ENCODE measurements at regions not wholly inside any gene's neighbourhood (a gene's known extent, or its start where the extent isn't known, plus 50 kb on each side); places are given as distances from the start of the nearest gene placed in this dataset.

DNA sequence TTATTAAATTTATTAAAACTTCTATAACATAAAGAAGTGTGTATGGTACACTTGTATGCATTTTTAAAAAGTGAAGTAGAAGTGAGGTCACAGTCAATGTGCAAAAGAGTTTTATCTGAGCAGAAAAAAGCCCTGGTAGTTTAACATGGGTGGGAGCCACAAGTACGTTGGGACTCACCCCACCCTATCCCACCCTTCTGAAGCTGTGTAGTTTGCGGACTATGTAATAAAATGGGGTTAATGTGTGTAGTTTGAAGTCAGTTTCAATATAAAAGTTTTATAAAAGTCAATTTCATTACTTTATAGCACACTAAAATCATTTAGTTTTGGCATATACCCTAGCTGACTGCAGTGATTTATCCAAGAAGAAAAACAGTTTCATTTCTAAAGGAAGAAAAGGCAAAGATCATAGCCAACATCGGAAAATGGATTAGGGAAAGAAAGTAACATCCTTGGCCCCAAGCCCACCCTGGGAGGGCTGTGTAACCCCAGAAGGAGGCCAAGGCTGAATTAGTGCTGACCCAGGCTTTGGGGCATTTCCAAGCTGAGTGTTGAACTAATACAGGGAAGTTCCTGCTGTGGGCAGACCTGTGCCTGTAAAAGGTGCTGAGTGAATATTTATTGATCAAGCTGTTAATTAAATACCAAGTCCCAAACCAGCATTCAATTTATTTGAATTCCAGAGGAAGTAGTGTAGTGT is 398.6 kb upstream of the ADAMTSL1 start:
- DNase-seq: no peak

DNA sequence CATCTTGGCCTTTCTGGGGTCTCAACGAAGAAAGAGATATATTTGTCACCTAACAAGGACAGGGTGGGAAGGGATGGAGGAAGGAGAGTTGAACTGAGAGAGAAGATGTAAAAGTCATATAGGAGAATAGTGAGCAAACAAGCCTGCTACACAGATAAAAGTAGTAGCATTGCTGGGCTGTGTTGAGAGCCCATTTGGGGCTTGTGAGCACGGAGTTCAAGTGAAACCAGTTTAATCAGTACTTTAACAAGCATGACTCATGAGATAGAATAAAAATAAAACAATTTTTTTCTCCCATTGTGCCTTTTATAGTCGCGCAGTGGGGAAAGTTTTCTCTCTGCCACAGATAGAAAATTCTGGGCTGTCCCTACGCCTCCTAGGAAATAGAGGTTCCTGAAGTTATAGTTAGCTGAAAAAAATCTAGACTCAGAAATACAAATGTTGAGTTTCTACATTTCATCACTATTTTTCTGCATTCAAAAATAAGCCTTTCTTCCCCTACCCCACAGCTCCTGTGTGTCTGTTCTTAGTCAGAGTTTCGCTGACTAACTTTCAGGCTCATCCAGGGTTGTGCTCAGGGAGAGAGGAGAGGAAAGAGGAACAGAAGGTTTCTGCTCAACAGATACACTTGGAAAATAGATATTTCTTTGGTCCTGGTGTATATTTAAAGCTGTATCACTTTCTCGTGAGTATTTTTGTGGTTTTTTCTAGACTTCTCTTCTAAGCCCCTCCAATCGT is 395.8 kb upstream of the ADAMTSL1 start:
- DNase-seq: no peak

DNA sequence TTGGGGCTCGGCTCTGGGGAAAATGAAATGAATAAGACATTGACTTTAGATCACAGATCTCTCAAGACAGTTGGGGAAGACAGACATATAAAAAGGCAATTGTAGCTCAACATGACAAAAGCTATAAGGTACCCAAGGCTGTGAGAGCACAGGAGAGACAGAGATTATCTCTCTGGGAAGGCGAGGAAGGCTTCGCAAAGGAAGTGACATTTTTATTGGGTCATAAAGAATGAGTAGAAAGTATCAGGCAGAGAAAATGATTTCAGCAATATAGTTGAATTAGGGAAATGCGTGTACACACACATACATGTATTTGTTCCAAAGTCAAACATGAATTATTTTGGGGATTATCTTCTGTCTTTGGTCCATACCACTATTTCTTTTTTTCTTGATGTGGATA is 381.8 kb upstream of the ADAMTSL1 start:
- no peak for DNase-seq

DNA sequence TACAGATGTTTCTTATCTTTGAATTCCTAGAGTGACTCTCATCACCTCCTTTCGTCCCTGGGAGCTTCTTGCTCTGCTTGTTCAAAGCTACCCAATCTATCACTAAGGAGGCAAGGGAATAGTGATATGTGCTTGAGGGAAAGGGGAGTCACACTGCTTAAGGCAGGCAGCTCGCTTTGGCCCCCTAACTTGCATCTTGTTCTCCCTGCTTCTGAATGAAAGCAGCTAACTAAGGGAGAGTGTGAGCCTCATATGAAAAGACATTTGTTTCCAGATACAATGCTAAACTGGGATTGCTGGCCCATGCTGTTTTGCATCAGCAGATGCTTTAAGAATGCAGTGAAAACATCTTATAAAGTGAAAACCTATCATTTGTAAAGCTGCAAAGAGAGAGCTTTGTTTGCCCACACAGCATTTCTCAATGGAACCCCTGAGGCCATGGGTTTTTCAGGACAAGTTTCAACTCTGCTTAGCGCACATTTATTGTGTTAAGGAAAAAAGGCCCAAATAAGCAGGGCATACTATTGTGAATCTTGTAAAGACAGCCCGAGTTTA is 367.9 kb upstream of the ADAMTSL1 start:
- no peak for DNase-seq

DNA sequence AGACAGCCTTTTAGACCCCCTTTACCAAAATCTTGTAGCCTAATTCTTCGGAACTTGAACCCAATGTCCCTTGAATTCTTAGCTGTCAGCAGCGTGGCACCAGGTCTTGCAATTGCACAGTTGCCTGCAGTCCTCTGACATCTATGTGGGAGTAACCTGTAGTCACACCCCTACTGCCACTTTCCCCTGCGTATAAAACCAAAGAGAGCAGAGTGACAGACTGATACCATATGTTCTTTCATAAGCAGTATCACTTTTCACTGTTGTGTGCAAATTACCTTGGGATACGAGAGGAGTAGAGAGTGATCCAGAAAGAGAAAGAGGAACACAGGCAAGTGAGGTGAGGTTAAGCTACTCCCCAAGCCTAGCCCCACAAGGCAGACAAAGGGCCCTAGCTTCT is 364.3 kb upstream of the ADAMTSL1 start:
- no peak for DNase-seq

DNA sequence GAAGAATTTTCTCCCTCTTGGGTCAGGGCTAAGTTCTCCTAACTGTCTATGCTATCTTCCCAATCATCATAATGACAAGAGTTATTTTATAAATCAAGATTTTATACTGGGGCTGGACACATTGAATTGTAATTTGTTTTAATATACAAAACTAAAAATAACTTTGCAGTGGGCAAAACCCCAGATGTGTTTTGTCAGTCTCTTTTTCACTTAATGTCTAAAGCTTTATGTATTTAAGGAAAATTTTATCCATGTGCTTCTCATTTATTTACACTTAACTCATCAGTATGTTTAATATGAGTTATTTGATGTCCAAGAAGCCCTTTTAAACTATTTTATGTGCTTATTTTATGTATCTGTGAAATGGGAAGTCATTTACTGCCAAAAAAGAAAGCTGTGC is 362.8 kb upstream of the ADAMTSL1 start:
- no peak for DNase-seq

DNA sequence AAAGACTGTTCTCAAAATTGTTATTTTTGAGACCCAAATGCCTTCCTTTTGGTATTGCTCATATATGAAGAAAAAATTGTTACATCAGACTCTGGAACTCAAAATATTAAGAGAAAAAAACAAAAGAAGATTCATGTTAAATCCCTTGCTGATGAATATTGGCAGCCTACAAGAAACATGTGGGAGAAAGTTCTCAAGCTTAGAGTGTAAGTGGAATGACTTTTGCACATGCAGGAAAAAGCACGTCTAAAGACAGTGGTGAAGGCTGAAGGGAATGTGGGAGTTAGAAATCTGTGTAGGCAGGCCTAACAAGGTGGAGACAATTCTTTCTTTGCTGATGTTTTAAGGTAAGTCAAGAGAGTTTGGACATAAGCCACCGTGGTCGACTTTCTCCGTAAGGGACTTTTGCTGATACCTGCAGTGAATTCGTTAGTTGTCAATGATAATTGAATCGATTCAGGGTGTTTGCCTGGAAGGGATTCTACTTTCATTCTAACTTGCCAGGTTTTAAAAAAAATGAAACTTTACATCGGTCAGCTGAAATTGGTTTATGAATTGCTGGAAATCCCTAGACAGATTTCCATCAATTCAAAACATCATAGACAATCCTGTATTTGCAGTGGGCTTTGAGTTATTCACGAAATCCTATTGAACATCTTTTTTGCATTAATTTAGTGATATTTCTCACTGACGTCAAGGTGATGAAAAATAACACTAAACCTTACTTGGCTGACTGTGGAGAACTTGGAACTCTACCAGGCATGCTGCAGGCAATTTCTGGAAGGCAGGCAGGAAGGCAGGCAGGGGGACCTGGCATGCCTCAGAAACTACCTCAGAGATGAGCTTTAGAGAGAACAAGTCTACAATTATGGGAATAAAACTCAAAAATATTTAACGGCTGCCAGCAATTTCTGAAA is 359.1 kb upstream of the ADAMTSL1 start:
- DNase-seq: no peak

DNA sequence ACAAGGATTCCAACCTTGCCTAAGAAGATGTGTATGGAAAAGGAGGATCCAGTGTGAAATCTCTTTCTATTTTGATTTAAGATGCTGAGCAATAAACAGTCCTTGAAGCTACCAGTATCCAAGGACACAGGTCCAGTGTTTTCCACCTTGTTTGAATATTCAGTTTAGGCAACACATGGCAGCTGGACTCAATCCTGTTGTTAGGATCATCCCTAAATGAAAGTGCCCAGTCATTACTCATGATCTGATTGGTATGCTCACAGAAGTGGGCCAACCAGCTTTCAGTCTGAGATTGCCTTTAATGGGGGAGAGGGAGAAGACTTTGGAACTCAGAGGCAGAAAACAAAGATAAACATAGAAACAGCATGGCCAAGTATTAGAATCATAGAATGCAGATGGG is 355.7 kb upstream of the ADAMTSL1 start:
- no peak for DNase-seq

DNA sequence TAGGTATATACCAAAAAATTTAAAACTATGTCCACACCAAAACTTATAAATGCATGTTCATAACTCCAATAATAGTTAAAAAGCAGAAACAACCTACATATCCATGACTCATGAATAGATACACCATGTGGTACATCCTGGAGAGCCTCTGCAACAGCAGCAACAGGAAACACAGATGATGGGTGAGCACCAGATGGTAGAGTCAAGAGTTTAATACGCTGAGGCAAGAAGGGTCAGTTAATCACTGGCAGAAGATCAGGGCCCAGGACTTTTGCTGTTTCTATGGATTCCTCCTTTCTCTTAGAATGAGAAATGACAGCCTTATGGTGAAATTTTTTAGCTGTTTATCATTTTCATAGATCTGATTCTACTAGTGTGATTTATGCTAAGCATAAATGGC is 351.8 kb upstream of the ADAMTSL1 start:
- DNase-seq: no peak

DNA sequence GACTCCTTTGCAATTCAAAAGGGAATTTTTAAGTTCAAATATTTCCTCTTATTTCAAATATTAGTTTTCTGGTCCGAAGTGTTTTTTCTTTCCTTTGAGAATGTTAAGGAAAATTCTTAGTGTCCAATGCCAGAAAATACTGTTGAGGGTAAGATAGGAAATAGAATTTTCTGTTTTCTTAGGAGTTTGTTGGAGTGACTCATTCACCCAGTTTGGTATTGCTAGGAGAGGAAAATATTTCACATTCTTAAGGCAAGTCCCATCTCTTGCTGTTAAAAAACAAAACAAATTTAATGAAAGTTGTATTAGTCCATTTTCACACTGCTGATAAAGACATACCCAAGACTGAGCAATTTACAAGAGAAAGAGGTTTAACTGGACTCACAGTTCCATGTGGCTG is 349.2 kb upstream of the ADAMTSL1 start:
- DNase-seq: no peak

DNA sequence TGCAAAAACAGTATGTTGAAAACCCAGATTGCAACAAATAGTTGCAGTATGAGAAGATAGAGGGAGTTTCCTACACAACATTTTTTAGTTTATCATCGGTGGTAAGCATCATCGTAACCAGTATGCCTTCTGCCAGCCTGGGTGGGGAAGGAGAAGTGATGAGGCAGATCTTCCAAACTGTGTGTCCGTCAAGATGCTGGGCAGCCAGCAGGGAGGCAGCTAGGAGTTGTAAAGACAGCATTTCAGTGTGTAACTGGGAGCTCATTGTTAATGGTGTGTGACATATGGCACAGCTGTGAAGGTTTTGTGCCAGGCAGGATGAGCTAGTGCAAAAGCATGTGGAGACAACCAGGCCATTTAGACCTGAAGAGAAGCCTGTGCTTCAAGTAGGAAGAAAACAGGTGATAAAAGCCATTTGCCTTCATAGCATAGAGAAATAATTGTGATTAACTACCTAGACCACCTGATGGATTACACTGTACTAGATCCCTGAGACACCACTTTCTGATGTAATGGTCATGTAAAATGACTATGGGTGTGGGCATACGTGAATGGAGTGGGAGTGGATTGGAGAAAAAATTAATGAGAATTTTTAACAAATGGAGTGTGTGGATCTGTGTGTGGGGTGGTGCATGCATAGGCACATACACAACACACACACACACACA is 347.0 kb upstream of the ADAMTSL1 start:
- DNase-seq: no peak

DNA sequence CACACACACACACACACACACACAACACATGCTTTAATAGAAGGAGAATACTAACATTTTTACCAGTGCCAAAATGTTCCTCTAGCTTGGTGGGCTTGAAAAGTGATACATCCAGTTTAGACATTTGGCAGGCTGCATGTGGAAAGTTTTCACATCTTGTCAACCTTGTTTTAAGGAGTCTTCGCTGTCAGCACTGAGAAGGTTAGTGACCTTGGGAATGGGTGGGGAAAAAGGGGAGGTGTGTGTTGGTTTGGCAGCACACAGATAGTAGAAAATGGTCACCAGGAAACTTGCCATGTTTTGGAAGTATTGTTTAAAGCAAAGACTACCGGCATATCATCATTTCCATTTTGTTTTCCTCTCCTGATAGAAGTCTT is 346.5 kb upstream of the ADAMTSL1 start:
- no peak for DNase-seq

DNA sequence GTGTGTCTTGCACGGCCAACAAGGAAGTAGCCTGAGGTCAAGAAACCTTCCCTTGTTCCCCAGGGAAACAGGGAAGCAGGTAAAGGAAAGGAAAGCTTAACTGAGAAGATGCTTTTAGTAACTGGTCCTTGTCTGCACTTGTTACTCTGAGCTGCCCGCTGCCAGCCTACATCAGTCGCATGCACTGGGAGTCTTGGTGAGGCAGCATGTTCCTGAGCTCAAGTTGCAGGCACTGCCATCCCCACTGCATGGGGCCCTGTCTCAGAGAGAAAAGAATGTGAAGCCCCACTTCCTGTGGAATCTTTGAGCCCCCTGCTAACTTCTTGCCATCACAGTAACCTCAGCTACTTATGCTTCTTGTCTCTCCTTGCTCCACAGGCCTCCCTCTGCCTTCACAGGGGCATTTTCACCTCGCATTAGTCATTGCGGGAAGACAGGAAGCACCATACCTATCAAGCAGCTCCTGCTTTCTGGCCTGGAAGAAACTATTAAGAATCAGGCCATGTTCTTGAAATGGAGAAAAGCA is 344.1 kb upstream of the ADAMTSL1 start:
- DNase-seq: no peak

DNA sequence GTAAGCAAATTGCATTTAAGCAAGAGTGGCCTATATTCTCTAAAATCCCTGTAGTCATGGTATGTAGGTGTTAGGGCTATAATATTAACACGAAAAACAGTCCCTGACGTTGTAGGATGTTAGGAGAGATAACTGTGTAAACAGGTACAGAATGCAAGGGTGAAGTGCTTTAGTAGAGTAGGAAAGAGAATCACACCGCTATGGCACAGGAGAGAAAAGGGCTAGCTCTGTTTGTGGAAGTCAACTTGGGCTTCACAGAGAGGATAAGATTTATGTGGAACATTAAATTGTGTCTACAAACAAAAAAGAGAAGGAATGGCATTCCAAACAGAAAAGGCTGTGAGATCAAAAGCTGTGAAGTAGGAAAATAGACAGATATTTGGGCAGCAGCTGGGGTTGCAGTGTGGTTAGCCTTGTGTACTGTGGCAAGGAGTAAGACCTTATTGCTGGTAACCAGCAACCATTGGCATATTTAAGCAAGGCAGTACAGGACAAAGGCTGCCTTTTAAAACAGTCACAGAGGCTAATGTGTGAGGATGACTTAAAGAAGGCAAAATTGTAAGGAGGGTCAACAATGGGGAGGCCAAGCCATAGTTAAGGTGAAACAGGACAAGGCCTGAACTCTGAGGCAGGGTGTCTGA is 337.5 kb upstream of the ADAMTSL1 start:
- no peak for DNase-seq

DNA sequence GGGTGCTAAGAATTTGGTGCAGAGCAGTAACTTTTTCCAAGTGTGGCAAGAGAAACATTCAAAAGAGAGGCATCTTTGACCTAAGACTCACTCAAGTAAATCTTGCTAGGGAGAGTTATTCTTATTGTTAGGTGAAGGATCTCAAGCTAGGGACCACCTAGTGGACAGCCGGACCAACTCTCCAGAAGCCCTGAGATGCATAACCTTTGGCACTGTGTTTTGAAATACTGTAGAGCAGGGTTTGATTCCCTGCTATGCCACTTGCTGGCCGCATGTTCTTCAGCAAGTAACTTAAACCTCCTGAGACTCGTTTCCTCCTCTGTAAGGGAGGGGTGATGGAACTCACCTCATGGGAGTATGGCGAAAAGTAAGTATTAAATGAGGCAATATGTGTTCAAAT is 336.1 kb upstream of the ADAMTSL1 start:
- DNase-seq: no peak

DNA sequence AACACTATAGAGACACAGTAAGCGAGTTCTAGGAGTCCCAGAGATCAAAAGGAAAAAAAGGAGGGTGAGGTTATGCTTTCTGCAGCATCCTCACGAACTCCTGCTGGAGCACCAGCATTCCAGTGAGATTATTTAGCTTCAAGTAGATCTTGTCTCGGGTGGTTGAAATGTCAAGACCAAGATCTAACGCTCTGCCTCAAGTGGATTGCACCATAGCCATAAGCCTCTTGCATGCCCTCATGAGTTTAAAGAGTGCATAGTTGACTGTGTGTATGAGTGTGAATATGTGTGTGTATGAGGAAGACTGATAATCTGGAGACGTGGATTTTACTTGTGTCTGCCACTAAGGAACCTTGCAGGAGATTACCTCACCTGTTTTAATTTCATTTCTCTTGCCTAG is 335.3 kb upstream of the ADAMTSL1 start:
- no peak for DNase-seq

DNA sequence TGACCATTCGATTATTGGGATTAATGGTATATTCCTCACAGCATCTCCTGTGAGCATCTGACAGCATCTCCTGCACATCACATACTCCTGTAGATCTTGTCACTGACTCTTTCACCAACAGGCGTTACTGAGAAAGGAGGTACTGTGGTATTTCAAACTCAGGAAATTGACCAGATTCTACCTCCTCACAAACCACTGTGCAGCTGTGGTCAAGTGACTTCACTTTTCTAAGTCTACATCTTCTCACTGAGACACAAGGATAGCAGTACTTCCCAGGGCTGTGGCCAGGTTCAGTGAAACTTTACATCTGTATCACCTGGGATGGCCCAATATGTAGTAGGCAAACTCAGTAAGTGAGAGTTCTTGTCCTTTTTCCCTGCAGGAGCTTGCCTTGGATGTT is 332.3 kb upstream of the ADAMTSL1 start:
- DNase-seq: no peak

DNA sequence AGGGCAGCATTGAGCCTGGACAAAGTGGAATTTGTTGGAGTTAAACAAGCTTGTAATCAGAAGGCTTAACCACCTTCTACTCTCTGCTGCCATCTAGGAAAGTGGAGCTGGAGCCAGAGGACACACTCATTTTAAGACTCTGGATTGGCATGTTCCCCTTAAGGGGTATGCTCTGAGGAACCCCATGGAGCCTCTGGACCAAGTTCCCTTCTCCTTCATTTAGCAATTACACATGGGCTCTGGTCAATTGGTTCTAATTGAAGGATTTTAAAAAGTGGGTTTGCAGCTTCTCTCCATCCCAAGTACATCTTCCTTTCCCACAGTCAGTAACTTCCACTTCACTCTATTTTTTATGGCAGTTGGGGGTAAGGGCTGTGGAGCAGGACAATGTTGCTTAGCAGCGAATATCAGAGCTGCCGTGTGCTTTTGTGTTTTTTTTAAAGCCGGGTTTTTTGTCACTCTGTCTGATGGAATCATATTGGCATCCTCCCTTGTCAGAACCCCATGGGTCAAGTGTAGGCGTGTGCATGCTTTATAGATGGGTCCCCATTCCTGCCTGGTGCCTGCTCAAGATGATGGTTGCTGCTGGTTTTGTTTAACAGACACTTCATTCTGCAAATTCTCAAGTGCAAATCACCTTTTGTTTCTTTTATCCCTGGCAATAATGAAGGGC is 330.7 kb upstream of the ADAMTSL1 start:
- no peak for DNase-seq

DNA sequence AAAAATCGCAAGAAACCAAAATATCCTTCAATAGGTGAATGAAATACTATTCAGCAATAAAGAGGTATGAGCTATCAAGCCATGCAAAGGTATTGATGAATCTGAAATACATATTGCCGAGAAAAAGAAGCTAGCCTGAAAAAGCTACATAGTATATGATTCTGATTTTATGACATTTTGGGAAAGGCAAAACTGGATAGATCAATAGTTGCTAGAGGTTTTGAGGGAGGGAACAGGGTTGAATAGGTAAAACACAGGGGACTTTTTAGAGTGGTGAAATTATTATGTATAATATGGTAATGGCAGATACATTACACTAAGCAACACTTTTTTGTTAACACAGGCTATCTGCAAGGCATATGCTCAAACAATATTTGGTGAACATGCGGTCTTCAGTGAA is 327.6 kb upstream of the ADAMTSL1 start:
- no peak for DNase-seq

DNA sequence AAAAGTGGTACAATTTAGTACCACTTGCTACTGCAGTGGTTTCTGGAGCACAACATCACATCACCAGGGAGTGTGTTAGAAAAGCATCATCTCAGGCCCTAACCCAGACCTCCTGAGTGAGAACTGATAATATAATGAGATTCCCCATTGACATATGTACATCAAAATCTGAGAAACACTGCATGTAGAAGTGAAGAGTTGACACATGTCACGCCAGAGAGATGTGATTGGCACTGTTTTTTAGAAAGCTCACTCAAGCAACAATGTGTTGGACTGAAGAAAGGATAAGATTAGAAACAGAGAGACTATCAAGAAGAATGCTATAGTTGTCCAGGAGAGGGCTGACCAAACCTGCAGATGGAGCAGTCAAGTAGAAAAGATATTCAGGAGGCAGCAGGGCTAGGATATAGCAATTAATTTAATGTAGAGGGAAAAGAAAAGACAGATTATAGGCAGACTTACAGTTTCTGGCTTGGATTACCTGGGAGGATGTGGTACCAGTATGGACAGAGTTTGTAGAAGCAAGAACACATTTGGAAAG is 324.4 kb upstream of the ADAMTSL1 start:
- no peak for DNase-seq

DNA sequence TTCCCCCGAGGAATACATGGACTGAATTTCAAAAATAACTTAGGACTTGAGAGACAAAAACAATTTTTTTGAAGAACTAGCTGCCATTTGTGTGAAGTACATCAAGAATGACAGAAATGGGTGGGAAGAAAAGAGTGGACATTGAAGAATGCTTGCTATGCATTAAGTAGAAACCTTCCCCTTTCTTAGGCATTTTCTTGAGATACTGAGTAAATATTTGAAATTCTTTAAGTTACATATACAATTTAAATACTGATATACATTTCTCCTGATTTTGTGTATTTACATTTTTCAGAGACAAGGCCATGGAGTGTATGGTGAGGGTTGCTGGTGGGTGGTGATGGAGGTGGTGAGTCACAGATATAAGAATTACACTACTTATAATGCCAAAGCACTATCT is 319.3 kb upstream of the ADAMTSL1 start:
- DNase-seq: no peak

Measured in activated CD8-positive, alpha-beta memory T cell treated with anti-CD3 and anti-CD28 coated beads, Interleukin-2, amount 50 U/mL, for 48 hours (primary cell).